Heart left ventricle (tissue), 16 donors: ENCODE measurements at regions not wholly inside any gene's neighbourhood (a gene's known extent, or its start where the extent isn't known, plus 50 kb on each side); places are given as distances from the start of the nearest gene placed in this dataset.

Experiments used
- ATAC-seq, 4 donors: fragments of 200-7000 bp; cut with Tn5 transposase; one replicate each; pipeline ENCODE4 v1.9.1; 2020 to 2022; ENCODE audit warnings: moderate library complexity in 4 of 4, mild to moderate bottlenecking in 3 of 4, moderate number of reproducible peaks in 1 of 4
- DNase-seq, 5 donors: peaks; one replicate each; pipeline ENCODE4 v3.0.0-alpha.2; 2020
- H3K27ac ChIP-seq, 12 donors: fragments of 200-600 bp; sonication (generic) in 4 of 12; one replicate each; pipeline versions ENCODE4 v1.5.0 to v1.8.0; 2016 to 2022; ENCODE audit warnings: mild to moderate bottlenecking in 2 of 12
- H3K27me3 ChIP-seq, 9 donors: fragments of 200-600 bp; sonication (generic) in 2 of 9; one replicate each; pipeline versions ENCODE4 v1.5.1 to v1.8.0; 2016 to 2022; ENCODE audit warnings: mild to moderate bottlenecking in 3 of 9
- H3K36me3 ChIP-seq, 9 donors: fragments of 200-600 bp; sonication (generic) in 2 of 9; one replicate each; pipeline versions ENCODE4 v1.5.0 to v1.8.0; 2018 to 2022; ENCODE audit warnings: mild to moderate bottlenecking in 2 of 9
- H3K4me1 ChIP-seq, 12 donors: fragments of 200-600 bp; sonication (generic) in 4 of 12; one replicate each; pipeline versions ENCODE4 v1.5.0 to v1.8.0; 2016 to 2022; ENCODE audit warnings: mild to moderate bottlenecking in 3 of 12
- H3K4me3 ChIP-seq, 12 donors: fragments of 200-600 bp; sonication (generic) in 4 of 12; one replicate each; pipeline versions ENCODE4 v1.5.0 to v1.8.0; 2017 to 2022; ENCODE audit warnings: mild to moderate bottlenecking in 9 of 12, moderate library complexity in 4 of 12
- H3K9me3 ChIP-seq, 12 donors: fragments of 200-600 bp; sonication (generic) in 4 of 12; one replicate each; pipeline versions ENCODE4 v1.5.0 to v1.8.0; 2016 to 2022; ENCODE audit warnings: mild to moderate bottlenecking in 1 of 12
- CTCF ChIP-seq, 12 donors: fragments of 200-600 bp; sonication (generic) in 4 of 12; IDR thresholded peaks; one replicate each; pipeline versions ENCODE4 v1.5.0 to v1.8.0; 2018 to 2022; ENCODE audit warnings: antibody characterized with exemption in 12 of 12, mild to moderate bottlenecking in 5 of 12
- POLR2A ChIP-seq, 2 donors: fragments of 450-650 bp; IDR thresholded peaks; one replicate each; pipeline ENCODE4 v1.6.1; 2017; ENCODE audit warnings: antibody characterized with exemption in 2 of 2, mild to moderate bottlenecking in 2 of 2, moderate library complexity in 2 of 2
- WGBS, 4 donors: extraction: QIAGEN DNeasy Blood & Tissue Kit in 2 of 4; methylation state at CpG; one replicate each; pipeline versions ENCODE4 v1.1.5 to v1.1.7; 2013 to 2018; 5-methylcytosine and 5-hydroxymethylcytosine counted together
- intact Hi-C, 10 donors: fragments of 100-400 bp; cut with DNase I; formaldehyde crosslinking; loops; one replicate each; pipeline versions ENCODE4 v1.11.1 to v1.14.2; 2022
- donor health status: ischemic (EF 13 %, LVEDD 7.1; RV severe dilation, severe dysfunction).
- donor health status: healthy with polysubstance abuse.
- donor health status: DM: no; HTN: yes; CAD: no.
- donor health status: DM: no; HTN: no; CAD: no.
- donor health status: ischemic (EF 25% LVEDD 6.9; RV normal size, moderate dysfunction).
- donor health status: ischemic (EF 25% LVEDD 5.7; RV mildly dilated, moderate dysfunction).
- donor health status: healthy.
- donor health status: DM: yes; HTN: yes; CAD: no.
- donor health status: ischemic (EF 35%, LVEDD 5.7; RV mildly dilated, moderate dysfunction).
- donor health status: nonischemic (EF 11% LVEDD 7.7; RV severe dilation, severe dysfunction).
- donor health status: DM: yes; HTN: yes; CAD: no.
- donor health status: PGD.
- donor health status: ischemic (EF 29% LVEDD 5.4; RV normal size, mild dysfunction).
- donor health status: nonischemic (EF 23%, LVEDD 6.1; RV moderate dilation, normal function).

- H3K27me3 ChIP-seq: no peaks in the 10 kb centered on the region
- no peak for DNase-seq
- no peak overlapping the region for H3K4me3 ChIP-seq
- no peaks in the 10 kb centered on the region for H3K36me3 ChIP-seq
- TF ChIP-seq CTCF (IDR thresholded peaks at IDR 0.05): no peak
- peaks cover 0 to 11% (median 0%) of the 10 kb centered on the region in 12 donors for H3K9me3 ChIP-seq
- peaks cover 0 to 45% (median 15%) of the 10 kb centered on the region in 12 donors for H3K4me1 ChIP-seq
- no peak overlapping the region for H3K27ac ChIP-seq
- 89 to 98% (median 96%) methylated on average over 1 of the region's 1 CpG for WGBS, 4 donors
- no peak for ATAC-seq
- intact Hi-C loops: loop anchor here in 2 of 10 donors (5.0 kb wide), 2 partner anchors 58 to 63 kb away; no protein-coding TSS in a partner anchor
Observed at GRCh38 chr21:38929652-38930051, 123.9 kb downstream of the ETS2 start.

GRCh38 chr21:38929142-38929541 is 123.4 kb downstream of the ETS2 start:
- Histone ChIP-seq H3K9me3 (peaks cover 0 to 11% (median 0%) of the 10 kb centered on the region in 12 donors), H3K27me3 (no peaks in the 10 kb centered on the region), H3K36me3 (no peaks in the 10 kb centered on the region), H3K4me3 (no peak overlapping the region), H3K4me1 (peaks cover 0 to 45% (median 15%) of the 10 kb centered on the region in 12 donors), H3K27ac (no peak overlapping the region)
- DNase-seq (no peak), ATAC-seq (no peak)
- TF ChIP-seq CTCF (IDR thresholded peaks at IDR 0.05) (no peak), POLR2A (IDR thresholded peaks at IDR 0.05) (no peak)
- intact Hi-C loops: loop anchor here in 2 of 10 donors (5.0 kb wide), 2 partner anchors 58 to 63 kb away; no protein-coding TSS in a partner anchor
- WGBS, 4 donors: 89 to 100% (median 93%) methylated on average over 1 of the region's 1 CpG

- no peak for ATAC-seq
- 93 to 100% (median 96%) methylated on average over 3 of the region's 3 CpGs for WGBS, 4 donors
- intact Hi-C loops: loop anchor here in 2 of 10 donors (5.0 kb wide), 2 partner anchors 60 to 65 kb away; no protein-coding TSS in a partner anchor
- Histone ChIP-seq H3K4me1 (peaks cover 0 to 45% (median 15%) of the 10 kb centered on the region in 12 donors), H3K36me3 (no peaks in the 10 kb centered on the region), H3K4me3 (no peak overlapping the region), H3K9me3 (peaks cover 0 to 11% (median 0%) of the 10 kb centered on the region in 12 donors), H3K27me3 (no peaks in the 10 kb centered on the region), H3K27ac (no peak overlapping the region)
- no peak for DNase-seq
- TF ChIP-seq CTCF (IDR thresholded peaks at IDR 0.05): no peak
- TF ChIP-seq POLR2A (IDR thresholded peaks at IDR 0.05): no peak
Observed at GRCh38 chr21:38927776-38928175, 122.0 kb downstream of the ETS2 start.

- WGBS, 4 donors: 0 to 2% (median 0%) methylated on average over 7 of the region's 7 CpGs
- H3K27me3 ChIP-seq: no peaks in the 10 kb centered on the region
- no peak for TF ChIP-seq POLR2A (IDR thresholded peaks at IDR 0.05)
- TF ChIP-seq CTCF (IDR thresholded peaks at IDR 0.05): no peak
- H3K36me3 ChIP-seq: no peaks in the 10 kb centered on the region
- DNase-seq (peak; percentile 72 to 84 (median 74)), ATAC-seq (peak; percentile 83 to 95 (median 92))
- peak overlapping the region in 10 of 12 donors; percentile 26 to 43 (median 36) for H3K4me3 ChIP-seq
- peaks cover 0 to 11% (median 0%) of the 10 kb centered on the region in 12 donors for H3K9me3 ChIP-seq
- peaks cover 0 to 39% (median 16%) of the 10 kb centered on the region in 12 donors for H3K4me1 ChIP-seq
- intact Hi-C loops: loop anchor here in 2 of 10 donors (5.0 kb wide), 2 partner anchors 61 to 66 kb away; no protein-coding TSS in a partner anchor
- H3K27ac ChIP-seq: peak overlapping the region; percentile 51 to 89 (median 72)
Observed at GRCh38 chr21:38925923-38926322, 120.2 kb downstream of the ETS2 start.
